NCI-H2081 treated with DMSO at 0.1 percent for 48 hours (cell line): ENCODE measurements at regions not wholly inside any gene's neighbourhood (a gene's known extent, or its start where the extent isn't known, plus 50 kb on each side); places are given as distances from the start of the nearest gene placed in this dataset.

ENCODE experiments used
- DNase-seq: peaks from one replicate; lab custom pipeline; 2025; lab: John Stamatoyannopoulos, UW

DNA sequence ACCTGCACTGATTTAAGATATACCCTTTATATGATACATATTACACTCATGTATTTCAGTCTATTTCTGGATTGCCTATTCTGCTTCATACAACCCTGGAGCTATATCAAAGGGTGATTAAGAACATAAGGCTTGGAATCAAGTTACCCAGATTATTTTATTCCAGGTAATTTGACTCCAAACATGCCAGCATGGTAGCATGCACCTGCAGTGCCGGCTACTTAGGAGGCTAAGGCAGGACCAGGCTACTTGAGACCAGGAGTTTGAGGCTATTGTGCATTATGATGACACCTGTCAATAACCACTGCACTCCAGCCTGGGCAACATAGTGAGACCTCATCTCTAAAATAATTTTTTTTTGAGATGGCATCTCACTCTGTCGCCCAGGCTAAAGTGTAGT is 50.4 kb upstream of the NEO1 start:
- no peak for DNase-seq

DNA sequence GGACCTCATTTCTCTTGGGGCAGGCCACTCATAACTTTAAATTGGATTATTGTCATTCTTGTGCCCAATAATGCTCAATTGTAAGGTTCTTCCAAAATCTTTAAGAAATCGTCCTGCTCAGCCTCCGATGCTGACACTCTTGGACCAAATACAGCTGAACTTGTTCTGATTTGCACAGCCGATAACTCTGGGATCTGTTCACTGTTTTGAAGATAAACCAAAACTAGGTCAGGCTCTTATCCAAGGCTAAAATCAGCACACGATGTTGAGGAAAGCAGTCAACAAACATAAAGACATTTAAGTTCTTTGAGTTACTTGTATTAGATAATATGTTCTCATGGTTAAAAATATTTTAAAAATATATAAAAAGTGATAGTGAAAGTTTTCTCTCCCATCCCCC is 52.0 kb upstream of the NEO1 start:
- DNase-seq: no peak

DNA sequence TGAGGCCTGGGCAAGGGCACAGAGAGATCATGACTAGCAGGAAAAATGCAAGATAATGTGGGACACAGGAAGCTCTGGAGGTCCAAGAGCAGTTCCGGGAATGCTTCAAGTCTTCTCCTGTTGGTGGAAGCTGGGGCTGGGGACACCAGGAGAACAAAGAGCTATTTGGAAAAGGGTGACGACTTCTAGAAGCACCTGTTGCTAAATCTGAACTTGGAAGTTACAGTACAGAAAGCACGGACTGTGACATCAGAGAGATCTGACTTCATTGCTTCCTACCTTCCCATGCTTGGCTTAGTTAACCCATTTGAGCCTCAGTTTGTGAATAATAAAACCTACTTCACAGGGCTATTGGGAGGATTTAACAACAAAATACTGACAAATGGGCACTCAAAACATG is 52.7 kb upstream of the NEO1 start:
- no peak for DNase-seq

DNA sequence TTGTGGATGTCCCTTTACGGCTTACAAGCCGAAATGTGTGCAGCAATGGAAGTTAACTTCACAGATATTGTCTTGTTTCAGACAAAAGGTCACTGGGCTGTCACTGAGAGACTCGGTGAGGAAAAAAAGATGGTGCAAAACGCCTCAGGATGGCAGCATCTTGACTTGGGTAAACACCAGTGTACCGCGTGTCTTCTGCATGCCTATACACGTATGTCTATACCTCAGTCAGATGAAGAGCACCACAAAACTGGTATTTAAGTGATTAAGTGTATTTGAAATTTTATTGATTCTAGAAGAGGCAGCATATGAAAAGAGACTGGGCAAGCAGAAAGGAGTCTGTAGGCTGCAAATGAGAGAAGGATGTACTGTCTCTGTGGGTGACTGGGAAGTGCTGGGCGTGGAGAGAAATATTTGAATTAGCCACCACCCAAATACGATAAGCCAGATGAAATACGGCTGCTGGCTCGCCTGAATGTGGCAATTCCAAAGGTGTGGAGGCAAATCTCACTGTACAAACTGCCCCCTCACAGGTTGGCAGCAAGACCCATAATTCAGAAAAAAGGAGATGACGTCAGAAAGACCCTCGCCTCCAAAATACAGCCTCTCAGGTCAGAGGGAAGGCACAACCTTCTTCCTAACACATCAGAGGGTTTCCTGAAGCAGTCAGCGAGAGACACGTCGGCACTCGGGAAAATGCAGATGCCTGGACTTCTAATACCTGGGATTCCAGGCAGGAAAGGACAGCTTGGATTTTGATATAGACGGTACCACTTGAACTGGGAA is 53.4 kb upstream of the NEO1 start:
- no peak for DNase-seq

DNA sequence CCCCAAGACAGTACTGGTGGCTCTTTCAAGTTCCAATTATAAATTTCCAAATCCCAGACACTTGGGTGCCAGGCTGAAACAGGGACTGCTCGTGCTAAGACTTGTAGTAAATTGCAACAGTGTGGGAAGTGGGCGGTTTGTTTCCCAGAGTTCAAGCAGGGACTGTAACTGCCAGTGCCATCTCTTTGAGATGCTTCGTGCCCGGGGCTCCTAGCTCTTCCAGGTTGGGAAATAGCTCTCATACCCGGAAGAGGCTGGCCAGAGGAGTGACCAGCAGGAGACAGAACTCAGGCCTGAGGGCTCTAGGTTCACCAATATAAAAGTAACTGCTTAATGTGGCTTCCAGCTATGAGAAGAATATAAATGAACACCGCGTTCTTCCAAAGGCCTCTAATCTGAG is 54.0 kb upstream of the NEO1 start:
- no peak for DNase-seq

DNA sequence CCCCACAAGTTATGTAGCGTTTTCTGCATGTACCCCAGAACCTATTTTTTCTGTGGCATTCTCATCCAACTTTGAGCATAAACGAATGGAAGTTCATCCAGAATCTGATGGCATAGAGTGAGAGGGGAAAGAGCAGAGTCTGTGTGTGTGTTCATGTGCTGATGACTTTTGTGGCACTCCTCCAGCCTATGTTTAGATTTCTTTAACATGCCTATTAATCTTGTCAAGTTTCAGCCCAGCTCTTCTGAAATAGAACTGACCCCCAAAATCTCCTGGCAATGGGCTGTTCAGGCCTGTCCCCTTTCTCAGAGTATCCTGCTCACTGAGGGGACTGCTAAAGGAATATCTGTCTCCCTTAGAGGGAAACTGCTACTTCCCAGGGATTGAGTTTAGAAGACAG is 56.4 kb upstream of the NEO1 start:
- DNase-seq: no peak

DNA sequence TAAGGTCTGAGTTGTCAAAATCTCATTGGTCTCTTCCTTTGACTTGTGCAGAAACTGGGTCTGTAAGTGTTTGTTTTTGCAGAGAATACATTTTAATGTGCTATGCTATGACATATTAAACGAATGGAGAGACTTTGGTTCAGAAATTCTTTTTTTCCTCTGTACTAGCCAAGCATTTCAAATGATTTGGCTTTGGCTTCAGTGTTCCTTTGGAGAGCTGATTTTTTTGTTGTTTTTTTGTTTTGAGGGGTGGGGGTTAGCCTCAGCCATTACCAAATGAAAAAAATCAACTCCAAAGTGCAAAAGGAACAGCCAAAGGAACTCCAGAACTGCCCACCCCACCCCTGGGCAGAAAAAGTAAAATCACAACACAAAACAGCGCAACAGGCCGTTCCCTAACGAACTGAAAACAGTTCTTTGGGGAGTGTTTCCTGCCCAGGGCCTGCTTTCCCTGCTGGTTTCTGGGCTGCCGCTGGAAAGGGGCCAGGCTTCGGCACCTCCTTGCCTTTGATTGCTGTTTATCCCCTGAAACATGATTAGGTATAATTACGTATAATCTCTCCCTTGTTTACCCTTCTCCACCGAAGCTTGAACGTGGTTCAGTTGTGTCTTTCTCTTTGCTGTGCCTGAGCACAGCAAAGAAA is 57.6 kb upstream of the NEO1 start:
- DNase-seq: peak; percentile 82

DNA sequence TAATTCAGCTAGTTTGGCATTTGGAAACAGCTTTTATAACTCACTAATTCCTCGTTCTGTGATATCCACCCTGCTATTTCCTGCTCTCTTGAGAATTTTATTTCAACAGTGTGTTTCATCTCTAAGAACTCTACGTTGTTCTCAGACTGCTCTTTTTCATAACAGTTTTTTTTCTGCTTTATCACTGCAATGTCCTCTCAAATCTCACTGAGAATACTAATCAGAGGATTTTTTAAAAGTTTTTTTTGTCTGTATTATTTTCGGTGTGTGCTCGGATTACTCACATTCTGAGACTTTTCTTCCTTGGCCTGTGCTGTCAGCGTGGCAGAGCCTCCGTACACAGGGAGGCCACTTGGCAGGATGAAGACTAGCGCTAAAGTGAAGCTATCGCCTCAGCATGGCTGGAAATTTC is 59.4 kb upstream of the NEO1 start:
- DNase-seq: no peak

DNA sequence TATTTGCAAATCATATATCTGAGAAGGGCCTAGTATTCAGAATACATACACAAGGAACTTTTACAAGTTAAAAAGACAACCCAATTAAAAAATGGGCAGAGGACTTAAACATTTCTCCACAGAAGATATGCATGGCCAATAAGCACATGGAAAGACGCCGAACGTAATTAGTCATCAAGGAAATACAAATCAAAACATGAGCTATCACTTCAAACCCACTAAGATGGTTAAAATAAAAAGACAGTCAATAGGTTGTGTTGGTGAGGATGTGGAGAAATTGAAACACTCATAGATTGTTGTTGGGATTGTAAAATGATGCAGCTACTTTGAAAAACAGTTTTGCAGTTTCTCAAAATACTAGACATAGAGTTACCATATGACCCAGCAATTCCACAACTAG is 61.2 kb upstream of the NEO1 start:
- no peak for DNase-seq

DNA sequence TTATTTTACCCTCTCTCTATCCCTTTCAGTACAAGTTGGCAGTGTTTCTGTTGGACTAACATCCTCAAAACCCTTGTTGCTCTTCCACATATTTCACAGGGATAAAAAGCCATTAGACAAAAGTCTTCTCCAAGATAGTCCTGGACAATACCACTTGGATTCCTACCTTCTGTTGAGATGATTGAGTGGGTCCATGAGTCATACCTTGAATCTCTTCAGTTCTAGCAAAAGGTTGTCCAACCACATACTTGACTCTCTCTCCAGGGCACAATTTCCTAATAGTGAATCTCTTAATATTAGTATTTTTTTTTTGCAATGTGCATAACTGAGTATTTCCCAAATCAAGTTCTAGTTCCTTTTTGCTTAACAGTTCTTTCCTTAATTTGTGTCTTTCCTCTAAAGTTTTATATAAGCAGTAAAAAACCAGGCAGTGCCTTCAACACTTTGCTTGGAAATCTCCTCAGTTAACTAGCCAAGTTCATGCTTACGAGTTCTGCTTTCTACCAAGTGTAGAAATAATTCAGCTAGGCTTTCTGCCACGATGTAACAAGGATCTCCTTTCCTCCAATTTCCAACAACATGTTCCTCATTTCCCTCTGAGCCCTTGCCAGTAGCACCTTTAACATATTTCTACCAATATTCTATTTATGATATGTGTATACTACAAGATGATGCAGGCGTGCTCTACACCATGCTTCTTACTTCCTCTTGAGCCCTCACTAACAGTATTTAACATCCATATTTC is 68.3 kb upstream of the NEO1 start:
- no peak for DNase-seq

DNA sequence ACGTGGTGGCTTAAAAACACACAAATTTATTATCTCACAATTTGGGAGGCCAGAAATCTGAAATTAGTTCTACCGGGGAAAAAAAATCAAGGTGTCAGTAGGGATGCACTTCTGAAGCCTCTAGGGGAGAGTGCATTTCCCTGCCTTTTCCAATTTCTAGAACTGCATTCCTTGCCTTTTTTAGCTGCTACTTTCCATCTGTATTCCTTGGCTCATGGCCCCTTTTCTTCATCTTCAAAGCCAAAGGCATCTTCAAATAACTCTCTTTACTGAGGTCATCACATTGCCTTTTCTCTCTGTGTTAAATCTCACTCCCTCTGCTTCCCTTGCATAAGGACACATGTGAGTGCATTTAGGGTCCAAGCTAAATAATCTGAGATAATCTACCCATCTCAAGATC is 69.5 kb upstream of the NEO1 start:
- DNase-seq: no peak

DNA sequence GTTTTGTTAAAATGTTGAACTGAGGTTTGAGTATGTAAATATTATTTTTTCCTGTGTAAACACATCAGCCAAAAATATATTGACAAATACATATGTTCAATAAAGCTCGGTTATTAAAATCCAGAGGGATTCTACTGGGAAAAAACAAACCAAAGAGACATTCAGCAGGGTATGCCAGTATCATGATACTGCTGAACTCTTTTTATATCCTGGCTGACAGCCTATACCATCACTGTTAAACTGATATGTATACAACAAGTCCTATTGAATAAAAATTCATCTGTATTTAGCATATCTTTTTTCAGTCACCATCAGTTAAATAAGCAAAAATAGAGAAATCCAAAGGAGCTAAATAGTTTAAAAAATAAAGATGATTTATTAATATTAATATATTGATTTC is 71.6 kb upstream of the NEO1 start:
- DNase-seq: no peak

DNA sequence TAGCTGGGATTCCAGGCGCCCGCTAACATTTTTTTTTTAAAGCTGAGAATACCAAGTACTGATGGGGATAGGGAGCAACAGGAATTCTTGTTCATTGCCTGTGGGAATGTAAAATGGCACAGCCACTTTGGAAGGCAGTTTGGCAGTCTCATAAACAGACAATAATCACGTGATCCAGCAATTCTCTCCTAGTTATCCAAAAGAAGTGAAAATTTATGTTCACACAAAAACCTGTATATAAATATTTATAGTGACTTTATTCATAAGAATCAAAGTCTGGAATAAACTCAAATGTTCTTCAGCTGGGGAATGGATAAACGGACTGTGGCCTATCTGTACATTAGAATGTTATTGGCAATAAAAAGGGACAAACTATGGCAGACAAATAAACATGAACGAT is 72.5 kb upstream of the NEO1 start:
- DNase-seq: no peak

DNA sequence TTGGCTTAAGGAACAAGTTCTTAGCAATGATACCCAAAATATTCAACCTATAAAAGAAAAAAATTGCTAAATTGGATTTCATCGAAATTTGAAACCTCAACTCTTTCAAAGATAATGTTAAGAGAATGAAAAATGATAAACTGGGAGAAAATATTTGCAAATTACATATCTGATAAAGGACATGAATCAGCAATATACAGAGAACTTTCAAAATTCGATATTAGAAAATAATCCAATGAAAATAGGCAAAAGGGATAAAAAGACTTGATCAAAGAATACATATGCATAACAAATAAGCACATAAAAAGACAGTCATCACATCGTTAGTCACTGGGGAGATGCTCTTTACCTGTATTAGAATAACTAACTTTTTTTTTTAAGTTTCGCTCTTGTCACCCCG is 73.0 kb upstream of the NEO1 start:
- DNase-seq: no peak

DNA sequence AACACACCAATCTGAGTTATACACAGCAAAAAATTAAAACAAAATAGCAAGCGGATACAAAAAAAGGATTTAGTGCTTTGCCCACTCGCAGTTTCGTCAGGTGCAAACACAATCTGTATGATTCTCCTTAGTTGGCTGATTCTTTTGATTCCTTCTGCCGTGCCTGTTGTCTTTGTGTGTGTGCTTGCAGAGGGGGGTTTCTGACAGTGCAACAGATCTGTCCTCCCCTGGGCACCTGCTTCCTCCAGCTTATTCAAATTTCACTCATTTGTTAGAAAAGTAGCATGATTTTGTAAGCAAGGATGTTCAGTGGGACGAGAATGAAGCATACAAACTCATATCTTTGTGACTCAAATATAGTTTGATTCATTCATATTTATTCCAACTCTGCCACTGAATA is 74.0 kb upstream of the NEO1 start:
- no peak for DNase-seq

DNA sequence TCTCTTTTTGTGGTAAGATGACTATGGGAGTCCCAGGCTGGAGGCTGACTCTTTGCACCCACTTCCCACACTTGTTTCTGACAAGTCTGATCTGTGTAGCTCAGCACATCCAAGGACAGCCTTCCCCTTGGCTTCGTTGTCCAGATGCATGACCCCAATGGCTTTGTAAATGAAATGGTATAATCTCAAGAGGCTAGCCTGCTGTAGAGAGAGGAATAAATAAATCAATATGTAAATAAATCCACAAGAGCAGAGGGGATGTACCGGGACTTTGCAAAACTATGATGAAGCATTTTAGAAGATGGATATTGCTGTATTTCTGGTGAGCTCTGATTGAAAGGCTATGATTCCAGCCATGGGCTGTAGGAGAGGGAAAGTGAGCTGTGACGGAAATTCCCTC is 79.9 kb upstream of the NEO1 start:
- DNase-seq: no peak

DNA sequence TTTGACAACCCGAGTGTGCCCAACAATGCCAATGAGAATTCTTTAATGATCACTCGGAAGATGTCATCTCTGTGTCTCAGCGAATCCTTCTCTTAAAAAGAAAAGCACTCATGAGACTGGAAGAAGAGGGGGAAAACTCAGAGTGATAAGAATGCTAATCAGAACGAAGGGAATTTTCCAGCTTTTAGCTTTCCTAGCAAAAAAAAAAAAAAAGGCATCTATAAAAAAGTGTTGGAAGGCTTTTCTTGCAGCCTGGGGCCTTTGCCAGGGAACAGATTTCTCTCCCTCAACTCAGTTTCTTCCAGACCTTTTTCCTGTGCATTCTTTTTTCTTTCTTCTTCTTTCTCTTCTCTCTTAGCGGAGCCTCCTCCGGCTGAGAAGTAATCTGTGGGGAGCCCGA is 80.5 kb upstream of the NEO1 start:
- no peak for DNase-seq

DNA sequence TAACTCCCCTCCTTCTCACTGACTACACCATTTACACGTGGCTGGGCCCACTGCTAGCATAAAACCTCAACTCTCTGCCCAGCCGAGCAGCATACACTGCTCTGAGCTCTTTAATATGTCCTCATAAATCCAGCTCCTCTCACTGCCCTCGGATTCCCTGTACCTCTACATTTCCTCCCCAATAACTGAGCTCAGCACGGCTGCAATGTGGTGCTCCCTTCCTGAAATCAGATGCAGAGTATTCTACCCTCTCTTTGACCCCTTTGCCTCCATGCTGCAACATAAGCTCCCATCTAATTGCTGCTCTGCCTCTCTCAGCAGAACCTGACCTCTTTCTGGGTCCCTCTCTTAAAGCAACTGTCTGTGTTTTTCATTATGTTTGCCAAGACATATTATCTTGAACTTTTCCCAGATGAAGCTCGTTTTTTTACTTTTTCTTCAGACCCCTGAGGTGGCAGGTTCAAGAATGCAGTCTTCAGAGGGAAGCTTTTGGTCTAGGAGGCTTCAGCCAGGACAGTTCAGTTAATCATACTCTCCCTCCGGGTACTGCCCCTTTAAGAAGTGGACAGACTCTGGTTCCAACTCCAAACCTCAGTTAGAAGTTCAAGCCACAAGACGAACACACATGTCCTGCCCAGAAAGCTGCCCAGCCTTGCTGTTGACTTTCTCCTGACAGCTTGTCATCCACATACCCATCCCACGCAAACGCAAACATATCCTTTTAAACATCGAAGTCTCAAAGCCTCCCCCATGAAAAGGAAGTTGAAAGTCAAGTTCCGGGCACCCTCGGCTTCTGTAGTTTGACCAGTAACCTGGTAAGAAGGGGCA is 81.1 kb upstream of the NEO1 start:
- no peak for DNase-seq

DNA sequence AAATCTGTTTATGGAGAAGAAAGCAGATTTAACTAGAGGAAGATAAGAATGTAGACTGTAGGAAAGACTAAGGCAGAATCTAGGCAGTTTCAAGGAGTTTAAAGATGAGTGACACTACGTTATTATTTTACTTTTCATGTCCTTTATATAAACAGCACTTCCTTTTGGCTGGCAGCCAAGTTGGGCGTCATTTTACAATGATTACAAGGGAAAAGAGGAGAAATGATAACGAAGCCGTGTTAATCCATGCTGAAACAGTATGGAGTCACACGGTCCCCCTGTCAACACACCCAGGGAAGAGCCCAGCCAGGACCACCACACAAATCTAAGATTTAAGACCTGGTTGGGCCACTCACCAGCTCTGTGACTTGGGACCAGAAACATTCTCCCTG is 83.7 kb upstream of the NEO1 start:
- DNase-seq: no peak

DNA sequence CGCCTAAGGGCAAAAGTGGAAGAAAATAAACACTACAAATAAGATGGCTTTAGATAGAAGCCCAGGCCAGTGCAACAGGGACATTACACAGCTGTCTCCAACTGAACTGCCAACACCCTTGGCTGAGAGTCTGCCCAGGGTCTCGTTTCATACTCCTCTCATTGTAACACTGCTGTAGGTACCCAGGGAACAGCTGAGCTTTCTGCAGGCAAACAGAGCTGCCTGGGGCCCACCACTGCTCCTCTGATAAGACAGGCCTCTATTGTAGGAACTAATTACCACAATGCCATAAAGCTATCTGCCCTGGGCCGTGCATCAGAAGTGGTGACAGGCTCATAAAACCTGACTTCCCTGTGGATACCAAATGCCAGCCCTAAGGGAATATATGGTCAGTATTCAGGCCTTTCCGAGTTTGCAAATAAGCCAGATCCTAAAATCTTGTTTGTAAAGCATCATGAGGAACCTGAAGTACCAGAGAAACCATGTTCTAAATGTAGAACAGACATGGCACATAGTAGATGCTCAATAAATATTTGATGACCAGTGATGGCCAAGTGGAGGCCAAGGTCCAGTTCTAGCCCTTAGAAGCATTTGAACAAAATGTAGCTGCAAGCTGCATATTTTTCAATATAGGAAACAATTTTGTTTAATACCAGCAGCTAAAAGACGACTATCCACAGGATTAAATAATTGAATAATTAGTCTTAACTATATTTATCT is 84.3 kb upstream of the NEO1 start:
- DNase-seq: no peak

DNA sequence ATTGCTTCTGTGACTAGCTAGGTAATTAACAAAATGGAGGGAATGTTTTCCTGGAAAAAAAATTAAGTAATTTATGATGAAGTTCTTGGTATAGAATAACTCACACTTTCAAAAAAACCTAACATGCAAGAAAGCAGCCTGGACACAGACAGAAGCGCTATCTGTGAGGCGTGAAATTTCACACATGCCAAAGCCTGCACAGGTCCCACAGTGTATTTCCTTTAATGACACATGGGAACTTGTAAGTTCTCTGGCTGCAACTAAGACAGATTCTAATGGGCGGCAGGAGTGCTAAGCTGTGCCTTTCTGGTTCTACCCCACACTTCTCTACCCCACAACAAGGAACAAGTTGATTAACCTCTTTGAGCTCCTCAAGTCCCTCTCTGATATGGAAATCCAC is 84.9 kb upstream of the NEO1 start:
- DNase-seq: no peak

DNA sequence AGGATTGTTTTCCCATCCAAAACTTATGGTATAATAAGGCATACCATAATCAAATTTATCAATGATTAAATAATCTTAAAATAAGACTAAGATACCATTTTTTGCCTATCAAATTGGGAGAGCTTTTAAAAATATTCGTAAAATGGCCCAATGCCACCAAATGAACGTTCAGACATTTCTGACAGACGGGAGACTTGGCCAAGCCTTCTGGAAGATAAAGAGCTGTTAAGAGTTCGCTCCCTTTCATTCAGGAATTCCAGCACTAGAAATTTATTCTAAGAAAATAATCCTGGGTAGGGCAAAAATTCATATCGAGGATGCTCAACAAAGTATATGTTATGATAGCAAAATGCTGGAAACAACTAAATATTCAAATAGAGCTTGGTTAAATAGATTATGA is 85.6 kb upstream of the NEO1 start:
- no peak for DNase-seq
